Muscle layer of duodenum (tissue), 2 donors: ENCODE measurements at regions not wholly inside any gene's neighbourhood (a gene's known extent, or its start where the extent isn't known, plus 50 kb on each side); places are given as distances from the start of the nearest gene placed in this dataset.

ENCODE experiments used
- H3K27ac ChIP-seq: one replicate; pipeline ENCODE4 v1.7.0; 2013; ENCODE audit warnings: mild to moderate bottlenecking, low read length
- H3K27me3 ChIP-seq: one replicate; pipeline ENCODE4 v1.7.0; 2013; ENCODE audit warnings: low read depth, mild to moderate bottlenecking, control low read depth, low read length
- H3K36me3 ChIP-seq, 2 donors: one replicate each; pipeline ENCODE4 v1.7.0; 2013; ENCODE audit warnings: low read length in 2 of 2, control low read depth in 1 of 2, mild to moderate bottlenecking in 1 of 2; ENCODE audit not compliant: insufficient read depth in 2 of 2, control insufficient read depth in 1 of 2
- H3K4me1 ChIP-seq, 2 donors: one replicate each; pipeline ENCODE4 v1.7.0; 2013; ENCODE audit warnings: low read length in 2 of 2, mild to moderate bottlenecking in 2 of 2, control low read depth in 1 of 2, moderate library complexity in 1 of 2; ENCODE audit not compliant: insufficient read depth in 2 of 2, control insufficient read depth in 1 of 2
- H3K4me3 ChIP-seq, 2 donors: one replicate each; pipeline ENCODE4 v1.7.0; 2013; ENCODE audit warnings: low read length in 2 of 2, low read depth in 1 of 2, mild to moderate bottlenecking in 1 of 2
- H3K9me3 ChIP-seq, 2 donors: one replicate each; pipeline ENCODE4 v1.7.0; 2013; ENCODE audit warnings: low read length in 2 of 2, control low read depth in 1 of 2, mild to moderate bottlenecking in 1 of 2; ENCODE audit not compliant: control insufficient read depth in 1 of 2
- donor health status: healthy.

- H3K4me3 ChIP-seq: no peak overlapping the region
- H3K27me3 ChIP-seq: no peaks in the 10 kb centered on the region
- H3K27ac ChIP-seq: no peak overlapping the region
- H3K36me3 ChIP-seq: no peaks in the 10 kb centered on the region
- H3K9me3 ChIP-seq: no peaks in the 10 kb centered on the region
- H3K4me1 ChIP-seq: no peaks in the 10 kb centered on the region
Observed at GRCh38 chr10:2876032-2876431, 191.3 kb upstream of the PFKP start.

- no peaks in the 10 kb centered on the region for H3K27me3 ChIP-seq
- no peaks in the 10 kb centered on the region for H3K9me3 ChIP-seq
- no peaks in the 10 kb centered on the region for H3K36me3 ChIP-seq
- H3K27ac ChIP-seq: no peak overlapping the region
- no peaks in the 10 kb centered on the region for H3K4me1 ChIP-seq
- no peak overlapping the region for H3K4me3 ChIP-seq
Observed at GRCh38 chr10:2874963-2875362, 192.4 kb upstream of the PFKP start.

DNA sequence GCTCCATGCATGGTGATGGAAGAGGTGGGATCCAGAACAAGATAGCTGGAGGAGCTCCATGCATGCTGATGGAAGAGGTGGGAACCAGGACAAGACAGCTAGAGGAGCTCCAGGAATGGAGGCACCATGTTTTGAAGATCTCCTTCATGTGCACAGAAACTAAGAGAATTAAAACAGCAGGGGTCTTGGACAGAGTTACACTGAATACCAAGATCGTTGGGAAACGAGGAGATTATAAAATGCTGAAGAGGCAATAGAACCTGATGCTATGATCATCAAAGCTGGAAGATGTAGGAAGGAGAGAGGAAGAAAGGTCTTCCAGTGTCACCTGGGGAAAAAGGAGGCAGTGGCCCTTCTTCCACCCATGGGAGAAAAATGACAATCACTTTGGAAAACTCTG is 193.6 kb upstream of the PFKP start:
- Histone ChIP-seq H3K27ac (no peak overlapping the region), H3K4me1 (no peaks in the 10 kb centered on the region), H3K27me3 (no peaks in the 10 kb centered on the region), H3K9me3 (no peaks in the 10 kb centered on the region), H3K4me3 (no peak overlapping the region), H3K36me3 (no peaks in the 10 kb centered on the region)

GRCh38 chr10:2871673-2872219 is 195.6 kb upstream of the PFKP start:
- no peaks in the 10 kb centered on the region for H3K4me1 ChIP-seq
- no peaks in the 10 kb centered on the region for H3K36me3 ChIP-seq
- no peaks in the 10 kb centered on the region for H3K27me3 ChIP-seq
- no peak overlapping the region for H3K4me3 ChIP-seq
- H3K27ac ChIP-seq: no peak overlapping the region
- H3K9me3 ChIP-seq: no peaks in the 10 kb centered on the region

GRCh38 chr10:2870654-2871053 is 196.7 kb upstream of the PFKP start:
- Histone ChIP-seq H3K4me3 (no peak overlapping the region), H3K4me1 (no peaks in the 10 kb centered on the region), H3K27me3 (no peaks in the 10 kb centered on the region), H3K36me3 (no peaks in the 10 kb centered on the region), H3K27ac (no peak overlapping the region), H3K9me3 (no peaks in the 10 kb centered on the region)

DNA sequence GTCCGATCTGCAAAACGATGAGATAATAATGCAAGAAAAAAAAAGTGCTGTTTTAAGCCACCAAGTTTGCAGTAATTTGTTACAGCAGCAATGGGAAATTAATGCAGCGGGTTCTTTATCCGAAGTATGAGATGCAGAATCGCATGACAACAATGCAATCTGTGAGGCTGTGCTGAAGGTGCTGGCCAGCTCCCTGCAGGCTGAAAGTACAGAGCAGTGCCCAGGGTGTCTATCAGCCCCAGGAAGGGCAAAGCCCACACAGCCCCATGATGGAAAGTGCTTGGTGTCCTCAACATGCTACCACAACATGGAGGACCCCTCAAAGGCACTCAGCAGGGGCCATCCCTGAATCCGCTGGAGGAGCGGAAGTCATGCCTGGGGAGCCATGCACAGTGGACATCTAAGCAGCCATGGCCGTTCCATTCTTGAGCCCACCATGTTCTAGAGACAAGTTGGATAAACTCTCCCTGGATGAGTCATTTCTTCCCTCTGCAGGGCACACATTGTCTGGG is 199.5 kb upstream of the PFKP start:
- no peaks in the 10 kb centered on the region for H3K27me3 ChIP-seq
- no peaks in the 10 kb centered on the region for H3K4me1 ChIP-seq
- no peaks in the 10 kb centered on the region for H3K9me3 ChIP-seq
- no peak overlapping the region for H3K4me3 ChIP-seq
- no peaks in the 10 kb centered on the region for H3K36me3 ChIP-seq
- H3K27ac ChIP-seq: no peak overlapping the region

- Histone ChIP-seq H3K4me1 (no peaks in the 10 kb centered on the region), H3K36me3 (no peaks in the 10 kb centered on the region), H3K27me3 (no peaks in the 10 kb centered on the region), H3K4me3 (no peak overlapping the region), H3K9me3 (no peaks in the 10 kb centered on the region), H3K27ac (no peak overlapping the region)
Observed at GRCh38 chr10:2866569-2866968, 200.8 kb upstream of the PFKP start.

DNA sequence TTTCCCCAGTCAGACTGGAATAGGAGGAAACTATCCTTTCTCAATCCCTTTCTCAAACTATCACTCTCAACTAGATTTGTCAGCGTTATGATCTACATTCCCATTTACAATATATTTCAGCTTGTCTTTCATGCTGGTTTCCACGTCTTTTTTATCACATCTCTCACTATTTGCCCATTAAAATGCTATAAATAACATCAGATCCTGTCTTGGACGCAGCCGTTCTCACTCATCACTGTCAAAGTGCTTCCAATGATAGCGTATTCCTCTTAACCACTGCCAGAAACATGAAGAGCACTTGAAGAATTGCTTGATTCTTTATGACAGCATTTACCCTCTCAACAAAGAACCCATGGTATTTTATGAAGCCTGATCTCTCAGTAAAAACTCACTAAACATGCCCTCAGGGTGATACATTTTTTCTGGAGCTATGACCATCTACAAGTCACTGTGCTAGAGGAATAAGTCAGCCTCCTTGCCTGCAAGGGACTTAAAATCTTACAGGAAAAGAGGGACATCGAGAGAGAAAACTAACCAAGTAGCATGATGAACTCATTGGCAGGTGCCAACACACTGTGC is 205.6 kb upstream of the PFKP start:
- Histone ChIP-seq H3K4me1 (no peaks in the 10 kb centered on the region), H3K27me3 (no peaks in the 10 kb centered on the region), H3K9me3 (peaks cover 3 to 14% of the 10 kb centered on the region in 2 donors), H3K36me3 (no peaks in the 10 kb centered on the region), H3K4me3 (no peak overlapping the region), H3K27ac (no peak overlapping the region)

- Histone ChIP-seq H3K36me3 (no peaks in the 10 kb centered on the region), H3K4me3 (peak overlapping the region in 1 of 2 donors; percentile 3), H3K9me3 (peaks cover 3 to 14% of the 10 kb centered on the region in 2 donors), H3K27me3 (no peaks in the 10 kb centered on the region), H3K27ac (no peak overlapping the region), H3K4me1 (no peaks in the 10 kb centered on the region)
Observed at GRCh38 chr10:2858452-2858851, 208.9 kb upstream of the PFKP start.

DNA sequence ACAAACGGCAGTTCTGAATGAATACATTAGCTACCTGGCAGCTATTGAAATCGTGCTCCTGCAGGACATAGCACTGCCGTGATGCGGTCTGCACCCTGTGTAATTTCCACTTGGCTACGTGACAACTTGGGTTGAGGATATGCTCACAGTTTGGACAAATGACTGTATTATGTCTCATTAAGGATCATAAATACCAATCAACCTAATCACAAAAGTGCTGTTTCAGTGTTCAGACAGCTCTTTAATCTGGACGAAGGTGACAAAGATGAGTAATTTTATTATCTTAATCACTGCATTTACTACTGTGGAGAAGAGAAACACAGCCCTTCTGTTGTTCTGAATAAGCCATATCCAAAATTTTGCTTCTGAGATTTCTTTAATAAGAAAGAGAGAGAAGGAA is 210.8 kb upstream of the PFKP start:
- Histone ChIP-seq H3K27ac (no peak overlapping the region), H3K9me3 (peaks cover 3 to 14% of the 10 kb centered on the region in 2 donors), H3K27me3 (no peaks in the 10 kb centered on the region), H3K4me1 (no peaks in the 10 kb centered on the region), H3K4me3 (no peak overlapping the region), H3K36me3 (no peaks in the 10 kb centered on the region)

DNA sequence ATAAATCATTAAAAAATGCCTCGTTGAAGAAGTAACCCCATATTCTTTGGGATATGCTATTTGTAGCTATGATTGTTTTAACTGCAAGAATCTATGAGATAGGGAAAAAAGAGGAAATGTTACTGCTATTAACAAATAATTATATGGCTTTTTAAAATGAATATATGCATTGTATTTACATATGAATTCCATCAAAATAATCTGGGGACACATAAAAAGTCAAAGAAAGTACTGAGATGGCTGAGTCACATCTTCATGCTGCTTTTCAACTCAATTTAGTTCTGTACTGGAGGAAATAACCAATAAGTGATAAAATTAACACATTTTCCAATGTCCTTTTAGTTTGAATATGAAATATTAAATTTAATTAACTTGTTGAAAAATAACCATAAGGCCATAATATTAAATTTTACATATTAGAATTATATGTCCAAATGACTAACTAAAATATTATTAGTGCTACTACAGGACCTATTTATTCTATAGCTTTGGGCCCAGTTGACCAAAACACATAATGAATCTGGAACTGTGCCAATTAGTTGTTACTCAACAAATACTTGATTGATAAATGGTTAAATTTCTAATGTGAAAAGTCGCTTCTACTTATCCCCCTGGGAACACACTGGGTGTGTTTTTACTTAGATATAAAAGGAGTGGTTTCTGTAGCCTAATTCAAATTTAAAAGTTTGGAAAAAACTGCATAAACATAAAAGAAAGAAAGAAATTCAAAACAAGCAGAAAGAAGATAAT is 214.6 kb upstream of the PFKP start:
- H3K36me3 ChIP-seq: no peaks in the 10 kb centered on the region
- H3K4me1 ChIP-seq: no peaks in the 10 kb centered on the region
- H3K27me3 ChIP-seq: no peaks in the 10 kb centered on the region
- no peaks in the 10 kb centered on the region for H3K9me3 ChIP-seq
- H3K4me3 ChIP-seq: no peak overlapping the region
- H3K27ac ChIP-seq: no peak overlapping the region
